Neutrophil (primary cell): ENCODE measurements at regions not wholly inside any gene's neighbourhood (a gene's known extent, or its start where the extent isn't known, plus 50 kb on each side); places are given as distances from the start of the nearest gene placed in this dataset.

ENCODE experiments used
- H3K27ac ChIP-seq: fragments of 200-600 bp; sonication (generic); 2 replicates; pipeline ENCODE4 v1.5.1; 2016; ENCODE audit warnings: mild to moderate bottlenecking, moderate library complexity
- H3K27me3 ChIP-seq: fragments of 200-600 bp; sonication (generic); 2 replicates; pipeline ENCODE4 v1.6.0; 2016; ENCODE audit warnings: mild to moderate bottlenecking
- H3K36me3 ChIP-seq: fragments of 200-600 bp; sonication (generic); 2 replicates; pipeline ENCODE4 v1.5.1; 2017
- H3K4me1 ChIP-seq, 2 experiments: fragments of 200-600 bp in 1 of 2; sonication (generic) in 1 of 2; 1 replicate in 1 of 2; 2 replicates in 1 of 2; pipeline versions ENCODE4 v1.5.1 to v1.6.1; 2013 to 2016; ENCODE audit warnings: low read depth in 1 of 2, low read length in 1 of 2, mild to moderate bottlenecking in 1 of 2, moderate library complexity in 1 of 2; ENCODE audit not compliant: control insufficient read depth in 1 of 2, insufficient read depth in 1 of 2
- H3K4me3 ChIP-seq, 2 experiments: fragments of 200-600 bp in 1 of 2; sonication (generic) in 1 of 2; 1 replicate in 1 of 2; 2 replicates in 1 of 2; pipeline ENCODE4 v1.5.1; 2013 to 2016; ENCODE audit warnings: low read depth in 1 of 2, low read length in 1 of 2, mild to moderate bottlenecking in 1 of 2, moderate library complexity in 1 of 2
- H3K9me3 ChIP-seq: fragments of 200-600 bp; sonication (generic); 2 replicates; pipeline ENCODE4 v1.5.1; 2016
- CTCF ChIP-seq: fragments of 200-600 bp; sonication (generic); IDR thresholded peaks from 2 replicates; pipeline ENCODE4 v1.5.1; 2016; ENCODE audit warnings: antibody characterized with exemption

- no peaks in the 10 kb centered on the region for H3K27me3 ChIP-seq
- no peaks in the 10 kb centered on the region for H3K9me3 ChIP-seq
Observed at GRCh38 chr1:56137521-56138505, 441.6 kb downstream of the PLPP3 start.

GRCh38 chr1:56137090-56137489 is 442.3 kb downstream of the PLPP3 start:
- Histone ChIP-seq H3K27me3 (no peaks in the 10 kb centered on the region), H3K27ac (no peak overlapping the region), H3K9me3 (no peaks in the 10 kb centered on the region), H3K4me1 (no peaks in the 10 kb centered on the region), H3K36me3 (no peaks in the 10 kb centered on the region), H3K4me3 (no peak overlapping the region)
- TF ChIP-seq CTCF = no peak

More at GRCh38 chr1:56137521-56138505, 441.6 kb downstream of the PLPP3 start:
- H3K36me3 ChIP-seq = no peaks in the 10 kb centered on the region
- no peak overlapping the region for H3K27ac ChIP-seq
- no peaks in the 10 kb centered on the region for H3K4me1 ChIP-seq
- TF ChIP-seq CTCF = no peak
- no peak overlapping the region for H3K4me3 ChIP-seq

- Histone ChIP-seq H3K4me3 (no peak overlapping the region), H3K4me1 (no peaks in the 10 kb centered on the region), H3K9me3 (no peaks in the 10 kb centered on the region), H3K36me3 (no peaks in the 10 kb centered on the region), H3K27me3 (no peaks in the 10 kb centered on the region), H3K27ac (no peak overlapping the region)
- no peak for TF ChIP-seq CTCF
Observed at GRCh38 chr1:56135864-56136147, 443.6 kb downstream of the PLPP3 start.

GRCh38 chr1:56135069-56135863 is 444.1 kb downstream of the PLPP3 start:
- TF ChIP-seq CTCF = no peak
- H3K4me3 ChIP-seq = no peak overlapping the region
- no peaks in the 10 kb centered on the region for H3K9me3 ChIP-seq
- no peaks in the 10 kb centered on the region for H3K36me3 ChIP-seq
- H3K27me3 ChIP-seq = no peaks in the 10 kb centered on the region
- H3K4me1 ChIP-seq = no peaks in the 10 kb centered on the region
- H3K27ac ChIP-seq = no peak overlapping the region

GRCh38 chr1:56133522-56134472 is 445.6 kb downstream of the PLPP3 start:
- no peak overlapping the region for H3K4me3 ChIP-seq
- H3K27ac ChIP-seq = no peak overlapping the region
- no peaks in the 10 kb centered on the region for H3K4me1 ChIP-seq
- no peak for TF ChIP-seq CTCF
- H3K27me3 ChIP-seq = no peaks in the 10 kb centered on the region
- no peaks in the 10 kb centered on the region for H3K9me3 ChIP-seq
- no peaks in the 10 kb centered on the region for H3K36me3 ChIP-seq
